ENCODE measurements at regions not wholly inside any gene's neighbourhood (a gene's known extent, or its start where the extent isn't known, plus 50 kb on each side); places are given as distances from the start of the nearest gene placed in this dataset.

- TF ChIP-seq CTCF (IDR thresholded peaks at IDR 0.05; ENCODE audit: poor library complexity) = peak; percentile 63
- no peak for TF ChIP-seq EZH2 (IDR thresholded peaks at IDR 0.05; ENCODE audit: borderline replicate concordance)
- TF ChIP-seq EZH2phosphoT487 (IDR thresholded peaks at IDR 0.05; ENCODE audit: low read depth, severe bottlenecking, unreplicated experiment) = no peak
Measured at GRCh38 chr2:219737270-219737691, 109.9 kb downstream of the SLC4A3 start.

Measured in hepatocyte (in vitro differentiated cells).